Activated CD4-positive, alpha-beta T cell treated with anti-CD3 and anti-CD28 coated beads for 4 hours (primary cell): ENCODE measurements at regions not wholly inside any gene's neighbourhood (a gene's known extent, or its start where the extent isn't known, plus 50 kb on each side); places are given as distances from the start of the nearest gene placed in this dataset.

ENCODE experiments used
- DNase-seq, 2 donors: peaks; one replicate each; pipeline ENCODE4 v3.0.0-alpha.2; 2020

GRCh38 chr13:99819967-99820366 lies 151.6 kb downstream of the ZIC5 start:
- no peak for DNase-seq

GRCh38 chr13:99816321-99816720 lies 155.2 kb downstream of the ZIC5 start:
- no peak for DNase-seq

- DNase-seq, result no peak
These were observed 158.1 kb downstream of the ZIC5 start for GRCh38 chr13:99813336-99814095.

DNA sequence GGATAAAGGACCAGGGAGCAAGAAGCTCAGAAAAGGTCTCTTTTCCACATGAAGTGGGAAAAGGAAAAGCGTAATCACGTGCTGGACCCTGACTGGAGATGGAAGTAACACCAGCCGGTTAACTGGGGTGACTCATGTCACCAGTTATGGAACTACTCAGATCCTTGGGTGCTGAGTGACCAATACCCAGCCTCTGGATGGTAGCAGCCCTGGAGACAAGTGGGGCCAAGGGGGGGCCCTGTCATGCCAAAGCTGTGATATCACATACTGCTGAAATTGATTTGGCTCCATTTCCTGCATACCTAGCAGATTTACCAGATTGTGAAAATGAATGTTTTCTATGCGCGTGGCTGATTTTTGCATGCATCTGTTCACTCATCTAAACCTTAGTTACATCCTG lies 158.9 kb downstream of the ZIC5 start:
- DNase-seq, result no peak

- no peak for DNase-seq
These were observed 160.4 kb downstream of the ZIC5 start for GRCh38 chr13:99811067-99811700.

DNA sequence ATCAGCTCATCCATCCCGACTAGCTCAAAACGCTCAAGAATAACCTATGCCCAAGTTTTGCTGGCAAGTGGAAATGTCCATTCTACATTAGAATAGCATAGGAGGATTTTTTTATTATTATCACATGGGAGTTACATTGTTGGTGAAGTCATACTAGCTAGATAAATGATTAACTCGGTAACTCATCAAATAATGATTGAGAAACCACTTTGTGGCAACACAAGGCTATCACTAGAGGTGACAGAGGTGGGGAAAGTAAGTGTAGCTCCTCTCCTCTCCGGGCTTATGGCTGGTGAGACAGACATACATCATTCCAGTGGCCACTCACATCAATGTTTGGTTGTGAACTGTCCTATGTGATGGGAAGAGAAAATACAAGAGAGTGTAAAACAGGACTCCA lies 161.6 kb downstream of the ZIC5 start:
- no peak for DNase-seq

DNA sequence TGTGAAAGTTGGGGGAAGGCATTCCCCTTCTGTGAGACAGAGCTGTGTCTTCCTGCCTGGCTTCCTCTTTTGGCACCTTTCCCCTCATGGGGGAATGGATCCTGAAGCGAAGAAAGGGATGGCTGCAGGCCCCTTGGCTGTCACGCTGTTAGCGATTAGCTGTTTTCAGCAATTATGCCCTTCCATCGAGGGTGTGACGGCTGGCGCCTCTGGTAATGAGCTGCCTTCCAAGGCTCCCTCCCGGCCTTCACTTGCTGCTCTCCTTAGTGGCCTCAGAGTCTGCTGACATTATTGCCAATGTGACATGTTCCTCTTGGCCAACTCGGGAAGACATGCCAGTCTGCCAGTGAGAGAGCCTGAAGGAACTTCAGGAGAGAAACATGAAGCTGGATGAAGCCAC lies 162.1 kb downstream of the ZIC5 start:
- no peak for DNase-seq

DNA sequence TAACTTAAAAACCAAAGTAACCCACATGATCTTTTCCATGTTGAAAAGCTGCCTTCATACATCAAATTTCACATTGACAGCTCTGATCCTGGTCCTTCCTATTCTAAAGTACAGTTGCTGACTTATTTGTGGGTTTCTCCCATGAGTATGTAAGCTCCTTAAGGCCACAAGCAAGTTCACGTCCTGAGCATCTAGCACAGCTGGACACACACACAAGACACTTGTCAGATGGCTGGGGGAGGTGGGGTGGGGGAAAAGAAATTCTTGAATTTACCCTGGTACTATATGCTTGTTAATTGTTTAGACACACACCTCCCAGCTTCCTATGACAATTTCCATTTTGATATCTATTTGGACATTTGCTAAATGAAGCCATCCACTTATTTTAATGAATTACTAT lies 162.8 kb downstream of the ZIC5 start:
- DNase-seq, result no peak

DNA sequence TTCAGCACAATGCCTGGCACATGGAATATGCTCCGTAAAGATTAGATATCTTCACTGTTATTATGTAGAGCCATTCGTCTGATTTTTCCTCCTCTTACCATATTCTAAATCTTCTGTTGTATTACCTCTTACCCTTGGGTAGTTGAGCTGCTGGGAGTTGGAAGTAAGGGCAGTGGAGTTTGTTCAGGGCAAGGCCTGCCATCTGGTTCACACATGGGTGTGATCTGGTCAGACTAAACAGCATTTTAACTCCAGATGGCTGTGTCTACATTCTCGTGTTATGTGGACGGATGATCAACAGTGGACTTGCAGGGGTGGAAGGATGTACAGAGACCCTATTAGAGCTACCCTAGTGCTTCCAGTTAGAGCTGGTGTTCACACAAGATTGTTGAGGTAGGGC lies 164.9 kb downstream of the ZIC5 start:
- DNase-seq, result no peak

DNA sequence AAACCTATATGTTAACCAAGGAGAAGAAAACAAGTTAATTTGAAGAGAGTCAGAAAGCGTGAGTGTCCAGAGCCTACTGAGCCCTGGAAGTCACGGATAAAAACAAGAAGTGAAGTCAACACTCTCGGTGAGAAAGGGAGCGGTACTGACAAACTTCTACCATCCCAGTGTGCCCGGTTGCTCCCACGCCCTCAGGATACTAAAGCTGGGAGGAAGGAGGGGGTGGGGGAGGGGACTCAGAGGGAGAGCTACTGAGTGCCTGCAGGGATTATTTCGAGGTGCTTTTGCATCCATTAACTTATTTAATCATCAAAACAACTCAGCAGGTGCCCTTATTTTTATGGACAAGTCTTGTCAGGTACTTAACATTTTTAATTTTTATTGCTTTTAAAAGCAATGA lies 166.2 kb downstream of the ZIC5 start:
- no peak for DNase-seq

- DNase-seq, result no peak
These were observed 168.4 kb downstream of the ZIC5 start for GRCh38 chr13:99803141-99803540.

GRCh38 chr13:99802416-99802815 lies 169.2 kb downstream of the ZIC5 start:
- no peak for DNase-seq

DNA sequence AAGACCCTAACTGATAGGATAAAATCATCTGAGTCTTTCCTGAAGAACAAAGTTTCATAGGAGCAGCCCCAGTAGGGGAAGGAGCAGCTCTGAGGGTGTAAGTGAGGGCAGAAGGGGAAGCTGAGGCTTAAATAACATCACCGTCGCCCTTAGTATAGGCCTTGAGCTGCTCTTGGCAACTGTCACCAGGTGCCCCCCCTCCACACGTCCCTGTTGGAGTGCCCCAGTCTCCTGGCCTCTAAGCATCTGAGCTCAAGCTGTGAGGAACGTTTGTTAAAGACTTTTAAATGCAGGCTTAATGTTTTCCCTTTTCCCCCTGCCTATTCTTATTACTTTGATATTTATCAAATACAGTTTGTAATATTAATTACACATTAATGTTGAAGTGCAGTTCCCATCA lies 170.6 kb downstream of the ZIC5 start:
- no peak for DNase-seq

DNA sequence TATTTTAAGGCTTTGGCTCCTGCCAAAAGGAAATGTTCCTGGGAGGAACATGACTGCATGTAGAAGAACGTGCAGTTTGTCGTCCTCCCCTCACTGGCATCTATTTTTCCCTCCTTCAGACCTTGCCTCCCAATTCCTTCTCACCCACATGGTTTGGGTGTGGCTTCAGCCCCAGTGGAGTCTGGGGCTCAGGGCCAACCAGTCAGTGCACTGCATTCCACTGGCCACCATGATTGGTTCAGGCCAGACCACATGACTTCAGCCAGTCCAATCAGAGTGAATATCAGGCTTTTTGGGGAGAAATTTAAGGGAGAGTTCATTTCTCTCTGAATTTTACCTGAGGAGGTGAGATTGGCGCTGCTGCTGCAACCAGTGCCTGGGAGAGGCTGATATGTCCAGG lies 171.6 kb downstream of the ZIC5 start:
- no peak for DNase-seq

DNA sequence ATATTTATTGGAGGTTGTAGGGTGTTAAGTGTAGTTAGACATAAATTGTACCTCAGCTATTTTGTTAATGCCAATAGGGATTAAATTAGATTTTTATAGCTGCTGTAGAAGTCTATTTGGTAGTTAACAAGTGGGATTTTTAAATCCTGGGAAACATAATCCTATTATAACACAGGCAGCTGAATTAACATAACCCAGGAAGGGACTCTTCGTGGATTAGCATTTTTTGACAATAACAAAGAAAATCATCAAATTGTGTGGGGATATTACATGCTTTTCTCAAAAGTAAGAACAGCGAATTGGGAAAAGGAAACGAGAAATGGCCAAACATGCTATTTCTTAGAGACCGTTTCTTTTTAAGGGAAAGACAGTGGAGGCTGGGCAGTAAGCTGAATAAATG lies 172.8 kb downstream of the ZIC5 start:
- no peak for DNase-seq

- DNase-seq, result no peak
These were observed 173.9 kb downstream of the ZIC5 start for GRCh38 chr13:99797691-99798090.

GRCh38 chr13:99796175-99796819 lies 175.3 kb downstream of the ZIC5 start:
- DNase-seq, result no peak

- no peak for DNase-seq
These were observed 179.3 kb downstream of the ZIC5 start for GRCh38 chr13:99792079-99792921.

- no peak for DNase-seq
These were observed 188.9 kb downstream of the ZIC5 start for GRCh38 chr13:99782669-99783068.

DNA sequence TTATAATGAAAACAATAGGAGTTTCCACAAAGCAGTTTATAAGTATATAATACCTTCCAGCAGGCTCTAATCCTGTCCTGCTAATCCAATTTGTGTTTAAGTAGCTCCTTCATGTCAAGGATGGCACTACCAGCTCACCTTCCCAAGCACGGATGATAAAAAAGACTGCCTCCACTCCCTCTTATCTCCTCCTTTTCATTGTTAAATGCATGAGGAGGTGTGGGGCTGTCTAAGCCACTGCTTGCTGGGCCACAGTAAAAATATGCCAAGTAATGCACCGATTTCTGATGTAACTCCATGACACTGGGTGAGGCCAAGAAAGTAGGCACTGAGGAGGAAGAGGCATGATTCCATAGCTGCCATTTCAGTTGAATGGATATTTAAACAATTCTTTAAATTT lies 193.1 kb downstream of the ZIC5 start:
- DNase-seq, result no peak

- no peak for DNase-seq
These were observed 193.7 kb downstream of the ZIC5 start for GRCh38 chr13:99777873-99778272.

- no peak for DNase-seq
These were observed 196.9 kb downstream of the ZIC5 start for GRCh38 chr13:99774644-99775043.

DNA sequence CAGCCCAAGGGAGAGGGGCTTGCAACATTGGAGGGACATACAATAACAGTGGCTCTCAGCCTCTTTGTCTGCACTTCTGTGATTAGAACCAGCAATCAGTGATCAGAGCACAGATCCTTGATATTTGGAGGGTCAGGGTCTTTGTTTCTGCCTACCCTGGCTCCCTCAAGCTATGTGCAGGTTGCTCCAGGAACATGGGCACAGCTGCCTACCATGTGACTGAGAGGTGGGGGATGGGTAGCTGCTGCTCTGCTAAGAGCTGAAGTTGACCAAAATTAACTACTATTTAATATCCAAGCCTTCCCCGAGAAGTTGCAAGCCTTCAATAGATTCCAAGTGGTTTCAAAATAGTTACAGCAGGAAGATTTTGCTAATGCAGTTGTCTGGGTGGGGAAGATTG lies 202.6 kb downstream of the ZIC5 start:
- no peak for DNase-seq
